GM12873 (cell line): ENCODE measurements at regions not wholly inside any gene's neighbourhood (a gene's known extent, or its start where the extent isn't known, plus 50 kb on each side); places are given as distances from the start of the nearest gene placed in this dataset.

Source experiments
- CTCF ChIP-seq: IDR thresholded peaks from 2 replicates; pipeline ENCODE4 v1.5.1; 2012; ENCODE audit warnings: low read depth, mild to moderate bottlenecking, moderate library complexity, low read length, control low read depth; ENCODE audit not compliant: insufficient read depth; ENCODE audit errors: missing control alignments

- TF ChIP-seq CTCF = no peak
These were observed 290.0 kb downstream of the SETD4 start for GRCh38 chr21:35770101-35770945.

DNA sequence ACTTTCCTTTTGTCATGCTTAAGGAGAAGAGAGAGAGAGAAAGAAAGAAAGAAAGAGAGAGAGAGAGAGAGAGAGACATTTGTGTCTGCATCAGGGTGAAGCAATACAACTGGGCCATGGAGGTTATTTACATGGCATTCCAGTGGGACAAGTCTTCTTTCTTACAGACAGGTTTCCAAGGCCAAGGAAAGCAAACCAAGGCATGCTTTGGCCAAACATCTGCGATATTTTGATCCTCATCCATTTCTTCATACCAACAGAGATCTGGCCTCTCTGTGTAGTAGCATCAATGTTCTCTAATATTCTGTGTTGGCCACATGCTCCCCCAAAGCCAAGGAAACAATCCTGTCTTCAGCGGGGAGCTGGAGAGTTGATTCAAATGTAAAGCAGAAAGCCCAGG lies 292.1 kb downstream of the SETD4 start:
- TF ChIP-seq CTCF = no peak

GRCh38 chr21:35764586-35764985 lies 295.7 kb downstream of the SETD4 start:
- TF ChIP-seq CTCF = no peak

- no peak for TF ChIP-seq CTCF
These were observed 296.2 kb downstream of the SETD4 start for GRCh38 chr21:35764077-35764476.

- no peak for TF ChIP-seq CTCF
These were observed 305.7 kb downstream of the SETD4 start for GRCh38 chr21:35754583-35754982.

DNA sequence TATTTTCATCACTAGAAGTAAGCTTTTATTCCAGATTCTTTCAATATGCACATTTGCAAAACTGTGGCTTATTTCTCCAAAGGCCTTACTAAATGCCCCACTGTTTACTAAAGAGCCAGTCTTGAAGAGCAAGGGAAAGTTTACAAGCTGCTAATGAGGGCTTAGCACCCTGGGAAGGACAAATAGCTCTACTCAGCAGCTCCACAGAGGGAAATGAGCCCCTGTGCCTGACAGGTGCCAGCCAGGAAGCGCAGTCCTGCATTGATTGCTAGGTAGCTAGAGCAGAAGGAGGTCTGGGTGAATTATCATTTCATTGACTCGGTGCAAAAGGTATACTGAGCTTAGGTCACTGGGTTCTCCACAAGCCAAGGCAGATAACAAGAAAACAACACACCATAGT lies 307.0 kb downstream of the SETD4 start:
- TF ChIP-seq CTCF = no peak

- no peak for TF ChIP-seq CTCF
These were observed 309.2 kb downstream of the SETD4 start for GRCh38 chr21:35751171-35751570.

DNA sequence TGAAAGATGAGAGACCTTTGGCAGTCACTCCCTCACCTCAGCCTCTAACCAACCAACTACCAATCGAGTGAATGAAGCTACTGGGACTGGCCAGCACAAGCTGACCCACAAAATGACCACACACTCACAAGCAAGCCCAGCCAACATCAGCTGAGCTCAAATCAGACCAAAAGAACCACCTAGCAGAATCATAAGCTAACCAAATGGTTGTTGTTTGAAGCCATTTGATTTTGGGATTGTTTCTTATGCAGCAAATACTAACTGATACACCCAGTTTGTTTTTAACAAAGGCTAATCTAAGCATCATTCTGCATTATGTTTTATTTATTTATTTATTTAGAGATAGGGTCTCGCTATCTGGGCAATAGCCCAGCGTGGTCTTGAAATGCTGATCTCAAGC lies 310.4 kb downstream of the SETD4 start:
- TF ChIP-seq CTCF = no peak
